H1 (cell line): ENCODE measurements at regions not wholly inside any gene's neighbourhood (a gene's known extent, or its start where the extent isn't known, plus 50 kb on each side); places are given as distances from the start of the nearest gene placed in this dataset.

Source experiments
- CTCF ChIA-PET: fragments of 300-600 bp; sonication (Branson Sonifier 250); formaldehyde crosslinking; loops from one replicate; lab custom pipeline; 2021; ENCODE audit not compliant: partially characterized antibody; lab: Charles Lee
- POLR2A ChIA-PET: fragments of 300-600 bp; sonication (Branson Sonifier 250); formaldehyde crosslinking; loops from one replicate; lab custom pipeline; 2021; ENCODE audit warnings: inconsistent platforms; ENCODE audit not compliant: partially characterized antibody; lab: Charles Lee
- DNase-seq, 2 experiments: peaks; one replicate each; pipeline versions ENCODE4 v3.0.0 to v3.0.0-alpha.2; 2010 to 2022; ENCODE audit warnings: low spot score in 2 of 2, low read depth in 1 of 2, mixed read lengths in 1 of 2
- FAIRE-seq: peaks from 2 replicates; lab custom pipeline; 2011; peaks lifted over from hg19 to GRCh38; lab: Jason Lieb, UNC
- H2AFZ ChIP-seq: 2 replicates; pipeline ENCODE4 v1.8.1; 2012; ENCODE audit warnings: low read length, inconsistent platforms
- H2AK5ac ChIP-seq: 2 replicates; pipeline ENCODE4 v1.6.1; 2013; ENCODE audit warnings: low read depth, low read length
- H2BK120ac ChIP-seq: replicated peaks from 2 replicates; pipeline ENCODE3; 2013; ENCODE audit warnings: low read depth, low read length, inconsistent platforms
- H2BK12ac ChIP-seq: 2 replicates; pipeline ENCODE4 v1.6.1; 2013; ENCODE audit warnings: low read depth, low read length
- H2BK15ac ChIP-seq: 2 replicates; pipeline ENCODE4 v1.6.1; 2013; ENCODE audit warnings: low read length
- H2BK20ac ChIP-seq: 2 replicates; pipeline ENCODE4 v1.6.1; 2013; ENCODE audit warnings: low read length
- H2BK5ac ChIP-seq: 2 replicates; pipeline ENCODE4 v1.6.1; 2013; ENCODE audit warnings: low read depth, low read length
- H3K14ac ChIP-seq: 2 replicates; pipeline ENCODE4 v1.6.1; 2013; ENCODE audit warnings: inconsistent platforms; ENCODE audit not compliant: insufficient read length
- H3K18ac ChIP-seq: 2 replicates; pipeline ENCODE4 v1.6.1; 2013; ENCODE audit warnings: low read length; ENCODE audit errors: extremely low read depth
- H3K23ac ChIP-seq: 2 replicates; pipeline ENCODE4 v1.6.1; 2013; ENCODE audit warnings: inconsistent platforms; ENCODE audit not compliant: insufficient read length
- H3K23me2 ChIP-seq: 2 replicates; pipeline ENCODE4 v1.6.1; 2013; ENCODE audit warnings: low read depth, low read length
- H3K27ac ChIP-seq: 2 replicates; pipeline ENCODE4 v1.6.1; 2011; ENCODE audit warnings: low read depth, low read length, inconsistent platforms
- H3K27me3 ChIP-seq, 4 experiments: replicated peaks in 1 of 4; 1 replicate in 1 of 4; 2 replicates in 3 of 4; pipeline versions ENCODE4 v1.6.1 to v1.8.1; 2011 to 2013; ENCODE audit warnings: low read length in 3 of 4, mild to moderate bottlenecking in 3 of 4, inconsistent platforms in 2 of 4, mixed read lengths in 2 of 4, moderate library complexity in 1 of 4; ENCODE audit not compliant: control insufficient read depth in 3 of 4, insufficient read depth in 3 of 4; ENCODE audit errors: extremely low read depth in 1 of 4
- H3K36me3 ChIP-seq, 4 experiments: 2 replicates each; pipeline versions ENCODE4 v1.6.1 to v1.8.1; 2011 to 2013; ENCODE audit warnings: mild to moderate bottlenecking in 4 of 4, low read length in 3 of 4, moderate library complexity in 2 of 4, control low read depth in 1 of 4, inconsistent platforms in 1 of 4; ENCODE audit not compliant: insufficient read depth in 4 of 4, control insufficient read depth in 2 of 4
- H3K4ac ChIP-seq: replicated peaks from 2 replicates; pipeline ENCODE3; 2013; ENCODE audit warnings: low read length, low read depth, mixed read lengths, inconsistent platforms; ENCODE audit not compliant: insufficient read length
- H3K4me1 ChIP-seq, 4 experiments: replicated peaks in 1 of 4; 1 replicate in 1 of 4; 2 replicates in 3 of 4; pipeline versions ENCODE4 v1.6.1 to v1.8.1; 2011 to 2013; ENCODE audit warnings: low read length in 3 of 4, inconsistent platforms in 2 of 4, mixed read lengths in 1 of 4; ENCODE audit not compliant: insufficient read depth in 4 of 4, control insufficient read depth in 3 of 4
- H3K4me2 ChIP-seq, 2 experiments: 2 replicates each; pipeline versions ENCODE4 v1.6.1 to v1.8.1; 2011 to 2013; ENCODE audit warnings: low read depth in 2 of 2, low read length in 2 of 2, control low read depth in 1 of 2, inconsistent platforms in 1 of 2, mild to moderate bottlenecking in 1 of 2; ENCODE audit not compliant: insufficient read depth in 1 of 2
- H3K4me3 ChIP-seq, 4 experiments: fragments of 200-600, 300-600 bp in 1 of 4; sonication (generic), shearing (Covaris generic), sonication (Bioruptor Twin) in 1 of 4; 2 replicates each; pipeline versions ENCODE4 v1.5.1 to v1.8.1; 2011 to 2016; ENCODE audit warnings: low read length in 4 of 4, low read depth in 3 of 4, control low read depth in 2 of 4, inconsistent platforms in 2 of 4, mild to moderate bottlenecking in 2 of 4, mixed read lengths in 1 of 4, moderate library complexity in 1 of 4; ENCODE audit not compliant: insufficient read depth in 2 of 4; ENCODE audit errors: extremely low read depth in 1 of 4
- H3K56ac ChIP-seq: replicated peaks from 2 replicates; pipeline ENCODE3; 2013; ENCODE audit warnings: low read depth, mild to moderate bottlenecking, mixed read lengths, low read length, inconsistent platforms; ENCODE audit not compliant: insufficient read length
- H3K79me1 ChIP-seq: 2 replicates; pipeline ENCODE4 v1.6.1; 2013; ENCODE audit warnings: low read depth, low read length, control low read depth
- H3K79me2 ChIP-seq, 2 experiments: 2 replicates each; pipeline versions ENCODE4 v1.6.1 to v1.8.1; 2012 to 2013; ENCODE audit warnings: low read length in 2 of 2, mild to moderate bottlenecking in 2 of 2, inconsistent platforms in 1 of 2; ENCODE audit not compliant: insufficient read depth in 2 of 2, control insufficient read depth in 1 of 2
- H3K9ac ChIP-seq, 4 experiments: replicated peaks in 1 of 4; 1 replicate in 1 of 4; 2 replicates in 3 of 4; pipeline versions ENCODE4 v1.6.1 to v1.8.1; 2011 to 2013; ENCODE audit warnings: low read depth in 3 of 4, low read length in 3 of 4, control low read depth in 2 of 4, mild to moderate bottlenecking in 2 of 4, moderate library complexity in 2 of 4, inconsistent platforms in 1 of 4; ENCODE audit errors: extremely low read depth in 1 of 4
- H3K9me3 ChIP-seq, 2 experiments: 2 replicates each; pipeline versions ENCODE4 v1.6.1 to v1.8.1; 2012 to 2013; ENCODE audit warnings: mild to moderate bottlenecking in 2 of 2, moderate library complexity in 2 of 2, control low read depth in 1 of 2, inconsistent platforms in 1 of 2, low read depth in 1 of 2, low read length in 1 of 2, mixed read lengths in 1 of 2; ENCODE audit not compliant: insufficient read depth in 2 of 2
- H4K20me1 ChIP-seq, 2 experiments: replicated peaks in 1 of 2; 2 replicates each; pipeline versions ENCODE3 to v1.8.1; 2011 to 2013; ENCODE audit warnings: inconsistent platforms in 2 of 2, low read length in 2 of 2, mild to moderate bottlenecking in 1 of 2; ENCODE audit not compliant: insufficient read depth in 2 of 2, control insufficient read depth in 1 of 2
- H4K5ac ChIP-seq: 2 replicates; pipeline ENCODE4 v1.6.1; 2013; ENCODE audit warnings: low read length, low read depth, mixed read lengths, inconsistent platforms; ENCODE audit not compliant: insufficient read length
- H4K8ac ChIP-seq: 2 replicates; pipeline ENCODE4 v1.8.0; 2013; ENCODE audit warnings: mild to moderate bottlenecking, moderate library complexity, low read length, inconsistent platforms; ENCODE audit not compliant: insufficient read depth; ENCODE audit errors: extremely low read depth
- H4K91ac ChIP-seq: replicated peaks from 2 replicates; pipeline ENCODE3; 2013; ENCODE audit warnings: low read length, mixed read lengths, inconsistent platforms; ENCODE audit not compliant: insufficient read length
- ASH2L ChIP-seq: fragments of 200-600, 300-600 bp; sonication (generic); IDR thresholded peaks from one replicate; pipeline ENCODE4 v1.7.1; 2017; ENCODE audit warnings: low read length
- BRCA1 ChIP-seq: IDR thresholded peaks from 2 replicates; pipeline ENCODE4 v1.6.1; 2012; ENCODE audit warnings: low read depth, low read length, improper control_type of control experiment
- CBX8 ChIP-seq: fragments of 300-800, 300-1000 bp; sonication (generic); IDR thresholded peaks from 2 replicates; pipeline ENCODE4 v1.7.1; 2016; ENCODE audit warnings: low read depth, low read length, borderline replicate concordance
- CEBPB ChIP-seq: IDR thresholded peaks from 2 replicates; pipeline ENCODE4 v1.6.1; 2012; ENCODE audit warnings: low read depth, low read length
- CHD2 ChIP-seq: IDR thresholded peaks from 2 replicates; pipeline ENCODE4 v1.6.1; 2012; ENCODE audit warnings: low read length, improper control_type of control experiment
- CTBP2 ChIP-seq: IDR thresholded peaks from 2 replicates; pipeline ENCODE4 v1.7.0; 2011; ENCODE audit warnings: borderline replicate concordance, mild to moderate bottlenecking, moderate library complexity, mixed read lengths, low read length; ENCODE audit not compliant: insufficient read depth, insufficient read length
- GABPA ChIP-seq: IDR thresholded peaks from 2 replicates; pipeline ENCODE4 v1.6.1; 2011; ENCODE audit warnings: mild to moderate bottlenecking, low read length, moderate library complexity, borderline replicate concordance; ENCODE audit not compliant: insufficient read depth
- JUND ChIP-seq: IDR thresholded peaks from 2 replicates; pipeline ENCODE4 v1.6.1; 2011; ENCODE audit warnings: mild to moderate bottlenecking, improper control_type of control experiment, low read length
- MAFK ChIP-seq: IDR thresholded peaks from 2 replicates; pipeline ENCODE4 v1.6.1; 2012; ENCODE audit warnings: low read depth, mild to moderate bottlenecking, improper control_type of control experiment, low read length
- RBBP5 ChIP-seq: IDR thresholded peaks from 2 replicates; pipeline ENCODE4 v1.7.1; 2012; ENCODE audit warnings: low read depth, mild to moderate bottlenecking, inconsistent platforms, low read length, moderate library complexity, borderline replicate concordance
- SIN3A ChIP-seq, 2 experiments: IDR thresholded peaks in 1 of 2; conservative IDR thresholded peaks in 1 of 2; 2 replicates each; pipeline ENCODE4 v1.6.1; 2011 to 2012; ENCODE audit warnings: low read length in 2 of 2, improper control_type of control experiment in 1 of 2, low read depth in 1 of 2, mild to moderate bottlenecking in 1 of 2
- SIX5 ChIP-seq: IDR thresholded peaks from 2 replicates; pipeline ENCODE4 v1.6.1; 2011; ENCODE audit warnings: mild to moderate bottlenecking, low read depth, low read length
- SP2 ChIP-seq: IDR thresholded peaks from 2 replicates; pipeline ENCODE4 v1.6.1; 2012; ENCODE audit warnings: mild to moderate bottlenecking, low read length, inconsistent platforms
- SUZ12 ChIP-seq: fragments of 200-600 bp; sonication (generic); IDR thresholded peaks from 2 replicates; pipeline ENCODE4 v1.6.1; 2012; ENCODE audit warnings: mild to moderate bottlenecking, inconsistent platforms, low read length, moderate library complexity, mixed read lengths
- ZNF274 ChIP-seq: IDR thresholded peaks from 2 replicates; pipeline ENCODE4 v1.7.0; 2012; ENCODE audit warnings: low read length, borderline replicate concordance; ENCODE audit errors: extremely low read depth
- WGBS, 2 experiments: shearing (Covaris generic) in 1 of 2; methylation state at CpG; one replicate each; pipeline versions ENCODE4 v1.1.6 to v1.1.7; 2013 to 2015; ENCODE audit warnings: low lambda C conversion rate in 2 of 2, mixed read lengths in 2 of 2, inconsistent platforms in 1 of 2, low coverage in 1 of 2, missing lambda C conversion rate in 1 of 2; ENCODE audit not compliant: insufficient replicate concordance in 2 of 2, insufficient coverage in 1 of 2, insufficient read length in 1 of 2; ENCODE audit errors: extremely low coverage in 1 of 2, missing lambda C conversion rate in 1 of 2; 5-methylcytosine and 5-hydroxymethylcytosine counted together
- TF ChIP-seq, protein P1 (sequence below): IDR thresholded peaks from 2 replicates; pipeline ENCODE4 v1.6.1; 2011; ENCODE audit warnings: low read depth, mild to moderate bottlenecking, low read length; ENCODE audit not compliant: insufficient read depth

DNA sequence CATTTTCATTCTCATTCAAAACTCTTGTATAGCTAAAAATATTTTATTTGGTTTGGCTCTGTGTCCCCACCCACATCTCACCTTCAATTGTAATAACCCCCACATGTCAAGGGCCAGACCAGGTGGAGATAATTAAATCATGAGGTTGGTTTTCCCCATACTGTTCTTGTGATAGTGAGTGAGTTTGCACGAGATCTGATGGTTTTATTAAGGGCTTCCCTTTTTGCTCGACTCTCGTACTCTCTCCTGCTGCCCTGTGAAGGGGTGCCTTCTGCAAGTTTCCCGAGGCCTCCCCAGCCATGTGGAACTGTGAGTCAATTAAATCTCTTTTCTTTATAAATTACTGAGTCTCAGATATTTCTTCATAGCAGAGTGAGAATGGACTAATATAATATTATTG lies 768.0 kb downstream of the STIM2 start:
- Histone ChIP-seq H3K79me2 (no peaks in the 10 kb centered on the region), H3K23ac (no peak overlapping the region), H3K36me3 (no peaks in the 10 kb centered on the region), H3K56ac (no peak overlapping the region), H3K4me1 (no peaks in the 10 kb centered on the region), H4K5ac (no peak overlapping the region), H3K4ac (no peak overlapping the region), H4K8ac (no peak overlapping the region), H2BK120ac (no peak overlapping the region), H3K79me1 (no peaks in the 10 kb centered on the region), H2BK15ac (no peak overlapping the region), H2AFZ (no peak overlapping the region), H3K18ac (no peak overlapping the region), H3K27me3 (no peaks in the 10 kb centered on the region), H3K14ac (no peak overlapping the region), H3K4me3 (no peak overlapping the region), H3K9ac (no peak overlapping the region), H3K9me3 (no peaks in the 10 kb centered on the region), H2AK5ac (no peak overlapping the region), H3K27ac (no peak overlapping the region), H4K91ac (no peak overlapping the region), H2BK5ac (no peak overlapping the region), H2BK12ac (no peak overlapping the region), H3K23me2 (no peaks in the 10 kb centered on the region), H4K20me1 (no peaks in the 10 kb centered on the region), H3K4me2 (no peak overlapping the region), H2BK20ac (no peak overlapping the region)
- DNase-seq (no peak), FAIRE-seq (no peak)
- WGBS, 2 experiments = 97% methylated on average over 4 of the region's 4 CpGs; no CpG with 5 or more reads in 1 of the 2 experiments
- TF ChIP-seq ZNF274 (no peak), CHD2 (no peak), CEBPB (no peak), JUND (no peak), CBX8 (no peak), SP2 (no peak), GABPA (no peak), SUZ12 (no peak), RBBP5 (no peak), MAFK (no peak), CTBP2 (no peak), BRCA1 (no peak), SIX5 (no peak), SIN3A (conservative IDR thresholded peaks at IDR 0.05 in 1 of 2, IDR thresholded peaks at IDR 0.05 in 1 of 2; ENCODE audit: low read depth in 1 of 2, low read length in 2 of 2) (no peak), ASH2L (no peak)
- TF ChIP-seq, protein P1, sequence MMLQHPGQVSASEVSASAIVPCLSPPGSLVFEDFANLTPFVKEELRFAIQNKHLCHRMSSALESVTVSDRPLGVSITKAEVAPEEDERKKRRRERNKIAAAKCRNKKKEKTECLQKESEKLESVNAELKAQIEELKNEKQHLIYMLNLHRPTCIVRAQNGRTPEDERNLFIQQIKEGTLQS = no peak
- CTCF ChIA-PET = no interaction called here
- POLR2A ChIA-PET = no interaction called here
